ENCODE measurements at regions not wholly inside any gene's neighbourhood (a gene's known extent, or its start where the extent isn't known, plus 50 kb on each side); places are given as distances from the start of the nearest gene placed in this dataset.

DNA sequence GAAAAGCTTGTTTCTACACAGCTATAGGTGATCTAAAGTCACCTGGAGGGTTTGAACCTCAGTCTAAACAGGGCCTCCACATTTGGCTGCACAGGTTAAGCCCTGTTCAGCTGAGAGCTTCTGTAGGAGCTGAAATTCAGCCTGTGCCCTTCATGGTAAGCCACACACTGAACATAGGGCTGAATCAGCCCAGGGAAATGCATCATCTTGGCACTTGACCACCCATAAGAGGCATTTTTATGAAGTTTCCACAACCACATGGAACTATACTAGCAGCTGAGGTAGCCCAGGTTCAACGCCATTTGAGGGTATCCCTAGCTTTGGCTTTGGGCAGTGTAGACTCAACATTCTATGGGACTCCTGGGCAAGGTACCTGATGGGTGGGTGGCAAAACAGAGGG, 126.8 kb downstream of the FAM174B start (continued):
- TF ChIP-seq, protein P1, sequence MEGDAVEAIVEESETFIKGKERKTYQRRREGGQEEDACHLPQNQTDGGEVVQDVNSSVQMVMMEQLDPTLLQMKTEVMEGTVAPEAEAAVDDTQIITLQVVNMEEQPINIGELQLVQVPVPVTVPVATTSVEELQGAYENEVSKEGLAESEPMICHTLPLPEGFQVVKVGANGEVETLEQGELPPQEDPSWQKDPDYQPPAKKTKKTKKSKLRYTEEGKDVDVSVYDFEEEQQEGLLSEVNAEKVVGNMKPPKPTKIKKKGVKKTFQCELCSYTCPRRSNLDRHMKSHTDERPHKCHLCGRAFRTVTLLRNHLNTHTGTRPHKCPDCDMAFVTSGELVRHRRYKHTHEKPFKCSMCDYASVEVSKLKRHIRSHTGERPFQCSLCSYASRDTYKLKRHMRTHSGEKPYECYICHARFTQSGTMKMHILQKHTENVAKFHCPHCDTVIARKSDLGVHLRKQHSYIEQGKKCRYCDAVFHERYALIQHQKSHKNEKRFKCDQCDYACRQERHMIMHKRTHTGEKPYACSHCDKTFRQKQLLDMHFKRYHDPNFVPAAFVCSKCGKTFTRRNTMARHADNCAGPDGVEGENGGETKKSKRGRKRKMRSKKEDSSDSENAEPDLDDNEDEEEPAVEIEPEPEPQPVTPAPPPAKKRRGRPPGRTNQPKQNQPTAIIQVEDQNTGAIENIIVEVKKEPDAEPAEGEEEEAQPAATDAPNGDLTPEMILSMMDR (conservative IDR thresholded peaks at IDR 0.05; ENCODE audit: low read depth in 2 of 2): no peak
- TF ChIP-seq, protein P2, sequence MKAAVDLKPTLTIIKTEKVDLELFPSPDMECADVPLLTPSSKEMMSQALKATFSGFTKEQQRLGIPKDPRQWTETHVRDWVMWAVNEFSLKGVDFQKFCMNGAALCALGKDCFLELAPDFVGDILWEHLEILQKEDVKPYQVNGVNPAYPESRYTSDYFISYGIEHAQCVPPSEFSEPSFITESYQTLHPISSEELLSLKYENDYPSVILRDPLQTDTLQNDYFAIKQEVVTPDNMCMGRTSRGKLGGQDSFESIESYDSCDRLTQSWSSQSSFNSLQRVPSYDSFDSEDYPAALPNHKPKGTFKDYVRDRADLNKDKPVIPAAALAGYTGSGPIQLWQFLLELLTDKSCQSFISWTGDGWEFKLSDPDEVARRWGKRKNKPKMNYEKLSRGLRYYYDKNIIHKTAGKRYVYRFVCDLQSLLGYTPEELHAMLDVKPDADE (IDR thresholded peaks at IDR 0.05): no peak
- TF ChIP-seq ZNF331 (CRISPR knock-in tag; IDR thresholded peaks at IDR 0.05; ENCODE audit: low read depth): no peak

DNA sequence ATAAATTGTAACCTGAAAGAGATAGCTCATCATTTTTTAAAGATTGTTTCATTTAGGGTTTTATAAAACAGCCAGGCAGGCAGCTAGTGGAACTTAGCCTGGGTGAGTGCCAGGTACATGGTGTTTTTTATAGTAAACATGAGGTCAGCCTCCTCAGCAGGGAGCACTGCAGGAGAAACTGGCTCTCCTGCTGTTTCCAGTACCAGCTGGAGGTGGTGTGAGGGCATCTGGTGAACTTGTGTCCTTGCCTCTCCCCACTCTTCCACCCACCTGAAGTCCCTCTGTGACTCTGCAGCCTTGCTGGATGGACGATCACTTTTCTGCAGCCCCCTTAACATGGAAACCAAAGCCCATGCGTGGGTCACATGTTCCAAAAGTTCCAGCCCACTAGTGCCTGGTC, 128.4 kb downstream of the FAM174B start:
- Mint-ChIP-seq H3K27me3 (ENCODE audit: insufficient read depth, low read depth, poor library complexity) (peaks cover 4% of the 10 kb centered on the region), H3K27ac (no peak overlapping the region), H3K36me3 (ENCODE audit: low read depth) (no peaks in the 10 kb centered on the region; the same call in 2 of the 3 replicates), H3K9me3 (peaks cover 20% of the 10 kb centered on the region; the same call in 2 of the 3 replicates), H3K4me1 (no peaks in the 10 kb centered on the region), H3K4me3 (no peak overlapping the region)
- no peaks in the 10 kb centered on the region for H3K79me2 ChIP-seq (replicated peaks; ENCODE audit: insufficient read depth)
- no peaks in the 10 kb centered on the region for H3K27me3 ChIP-seq (ENCODE audit: insufficient read depth)
- ATAC-seq (no peak), DNase-seq (ENCODE audit: low spot score) (no peak)
- H3K4me3 ChIP-seq: no peak overlapping the region
- H3F3A ChIP-seq (replicated peaks; ENCODE audit: low read depth): no peaks in the 10 kb centered on the region
- H3K27ac ChIP-seq (ENCODE audit: low read depth): no peak overlapping the region
- H3K4me1 ChIP-seq (ENCODE audit: insufficient read depth): no peaks in the 10 kb centered on the region
- TF ChIP-seq STAT1 (IDR thresholded peaks at IDR 0.05; ENCODE audit: unreplicated experiment): no peak
- TF ChIP-seq, protein P1 (conservative IDR thresholded peaks at IDR 0.05; ENCODE audit: low read depth in 2 of 2): no peak
- TF ChIP-seq CREB1 (CRISPR knock-in tag; IDR thresholded peaks at IDR 0.05; ENCODE audit: low read depth): no peak
- no peaks in the 10 kb centered on the region for H4K20me1 ChIP-seq (replicated peaks; ENCODE audit: insufficient read depth)
- no peak overlapping the region for H2AFZ ChIP-seq
- no peaks in the 10 kb centered on the region for H3K36me3 ChIP-seq (ENCODE audit: insufficient read depth)
- H3K9me2 ChIP-seq (ENCODE audit: insufficient read depth): no peaks in the 10 kb centered on the region; the same call in 1 of the 2 replicates
- no peak overlapping the region for H3K4me2 ChIP-seq

DNA sequence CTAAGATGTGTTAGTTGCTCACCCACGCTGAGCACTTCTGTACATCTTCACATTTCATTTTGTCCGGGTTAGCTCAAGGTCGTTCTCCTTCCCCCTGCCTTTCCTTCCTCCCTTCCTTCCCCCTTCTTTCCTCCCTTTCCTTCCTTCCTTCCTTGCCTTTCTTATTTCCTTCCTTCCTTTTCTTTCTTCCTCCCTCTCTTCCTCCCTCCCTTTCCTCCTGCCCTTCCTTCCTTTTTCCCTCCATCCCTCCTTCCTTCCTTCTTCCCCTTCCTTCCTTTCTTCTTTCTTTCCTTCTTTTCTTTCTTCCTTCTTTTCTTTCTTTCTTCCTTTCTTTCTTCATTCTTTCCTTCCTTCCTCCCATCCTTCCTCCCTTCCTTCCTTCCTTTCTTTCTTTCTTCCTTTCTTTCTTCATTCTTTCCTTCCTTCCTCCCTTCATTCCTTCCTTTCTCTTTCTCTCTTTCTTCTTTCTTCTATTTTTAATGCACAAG, 129.8 kb downstream of the FAM174B start:
- TF ChIP-seq EZH2 (IDR thresholded peaks at IDR 0.05; ENCODE audit: low read depth, unreplicated experiment): no peak
- no peak for TF ChIP-seq ZNF331 (CRISPR knock-in tag; IDR thresholded peaks at IDR 0.05; ENCODE audit: low read depth)
- no peak for TF ChIP-seq EZH2phosphoT487 (IDR thresholded peaks at IDR 0.05; ENCODE audit: unreplicated experiment)
- no peak for TF ChIP-seq JUNB (IDR thresholded peaks at IDR 0.05; ENCODE audit: unreplicated experiment)
- TF ChIP-seq, protein P3, sequence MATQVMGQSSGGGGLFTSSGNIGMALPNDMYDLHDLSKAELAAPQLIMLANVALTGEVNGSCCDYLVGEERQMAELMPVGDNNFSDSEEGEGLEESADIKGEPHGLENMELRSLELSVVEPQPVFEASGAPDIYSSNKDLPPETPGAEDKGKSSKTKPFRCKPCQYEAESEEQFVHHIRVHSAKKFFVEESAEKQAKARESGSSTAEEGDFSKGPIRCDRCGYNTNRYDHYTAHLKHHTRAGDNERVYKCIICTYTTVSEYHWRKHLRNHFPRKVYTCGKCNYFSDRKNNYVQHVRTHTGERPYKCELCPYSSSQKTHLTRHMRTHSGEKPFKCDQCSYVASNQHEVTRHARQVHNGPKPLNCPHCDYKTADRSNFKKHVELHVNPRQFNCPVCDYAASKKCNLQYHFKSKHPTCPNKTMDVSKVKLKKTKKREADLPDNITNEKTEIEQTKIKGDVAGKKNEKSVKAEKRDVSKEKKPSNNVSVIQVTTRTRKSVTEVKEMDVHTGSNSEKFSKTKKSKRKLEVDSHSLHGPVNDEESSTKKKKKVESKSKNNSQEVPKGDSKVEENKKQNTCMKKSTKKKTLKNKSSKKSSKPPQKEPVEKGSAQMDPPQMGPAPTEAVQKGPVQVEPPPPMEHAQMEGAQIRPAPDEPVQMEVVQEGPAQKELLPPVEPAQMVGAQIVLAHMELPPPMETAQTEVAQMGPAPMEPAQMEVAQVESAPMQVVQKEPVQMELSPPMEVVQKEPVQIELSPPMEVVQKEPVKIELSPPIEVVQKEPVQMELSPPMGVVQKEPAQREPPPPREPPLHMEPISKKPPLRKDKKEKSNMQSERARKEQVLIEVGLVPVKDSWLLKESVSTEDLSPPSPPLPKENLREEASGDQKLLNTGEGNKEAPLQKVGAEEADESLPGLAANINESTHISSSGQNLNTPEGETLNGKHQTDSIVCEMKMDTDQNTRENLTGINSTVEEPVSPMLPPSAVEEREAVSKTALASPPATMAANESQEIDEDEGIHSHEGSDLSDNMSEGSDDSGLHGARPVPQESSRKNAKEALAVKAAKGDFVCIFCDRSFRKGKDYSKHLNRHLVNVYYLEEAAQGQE (IDR thresholded peaks at IDR 0.05; ENCODE audit: unreplicated experiment): no peak
- TF ChIP-seq, protein P1 (conservative IDR thresholded peaks at IDR 0.05; ENCODE audit: low read depth in 2 of 2): no peak
- no peak for TF ChIP-seq CREB1 (CRISPR knock-in tag; IDR thresholded peaks at IDR 0.05; ENCODE audit: low read depth)
- Mint-ChIP-seq H3K4me3 (no peak overlapping the region), H3K27ac (no peak overlapping the region), H3K9me3 (peaks cover 20% of the 10 kb centered on the region; the same call in 2 of the 3 replicates), H3K4me1 (peaks cover 8% of the 10 kb centered on the region), H3K27me3 (ENCODE audit: insufficient read depth, low read depth, poor library complexity) (peaks cover 4% of the 10 kb centered on the region), H3K36me3 (ENCODE audit: low read depth) (no peaks in the 10 kb centered on the region; the same call in 2 of the 3 replicates)
- no peaks in the 10 kb centered on the region for H3K79me2 ChIP-seq (replicated peaks; ENCODE audit: insufficient read depth)
- H3K4me2 ChIP-seq: no peak overlapping the region
- no peaks in the 10 kb centered on the region; the same call in 1 of the 2 replicates for H3K9me2 ChIP-seq (ENCODE audit: insufficient read depth)
- no peak overlapping the region for H3K4me3 ChIP-seq
- H4K20me1 ChIP-seq (replicated peaks; ENCODE audit: insufficient read depth): no peaks in the 10 kb centered on the region
- ATAC-seq: no peak
- no peaks in the 10 kb centered on the region for H3K36me3 ChIP-seq (ENCODE audit: insufficient read depth)
- H3F3A ChIP-seq (replicated peaks; ENCODE audit: low read depth): no peaks in the 10 kb centered on the region
- no peak overlapping the region for H2AFZ ChIP-seq
- H3K4me1 ChIP-seq (ENCODE audit: insufficient read depth): no peaks in the 10 kb centered on the region
- no peaks in the 10 kb centered on the region for H3K27me3 ChIP-seq (ENCODE audit: insufficient read depth)
- H3K27ac ChIP-seq (ENCODE audit: low read depth): no peak overlapping the region
- no peak for DNase-seq (ENCODE audit: low spot score)
